Hematopoietic multipotent progenitor cell treated with erythropoietin and hydrocortisone succinate and interleukin-3 and kit ligand, for 17 days (in vitro differentiated cells): ENCODE measurements at regions not wholly inside any gene's neighbourhood (a gene's known extent, or its start where the extent isn't known, plus 50 kb on each side); places are given as distances from the start of the nearest gene placed in this dataset.
"Not testable (repeated sequence)": the region's sequence is repeated elsewhere in the genome, so short reads cannot be mapped to it uniquely, and the experiment has no call there.

ENCODE experiments used
- DNase-seq: peaks from one replicate; pipeline ENCODE4 v3.0.0-alpha.2; 2015; ENCODE audit warnings: low spot score

DNA sequence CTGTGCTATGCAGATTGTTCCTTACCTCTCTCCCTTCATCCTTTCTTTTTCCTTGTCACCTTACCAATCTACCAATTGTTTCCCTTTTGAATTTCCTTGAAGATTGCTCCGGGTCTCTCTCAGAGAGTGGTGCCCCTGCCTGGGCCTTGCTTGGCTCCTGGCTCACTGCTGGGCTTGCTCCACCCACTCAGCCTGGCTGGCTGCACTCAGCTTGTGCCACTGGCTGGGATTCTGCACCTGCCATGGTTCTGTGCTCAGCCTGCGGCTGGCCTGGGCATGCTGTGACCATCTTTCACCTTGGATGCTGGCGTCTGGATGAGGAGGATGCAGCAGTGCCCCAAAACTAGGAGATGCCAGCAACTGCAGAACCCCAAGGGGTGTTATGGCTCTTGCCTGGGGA is 463.9 kb upstream of the CXADR start:
- DNase-seq = no peak

DNA sequence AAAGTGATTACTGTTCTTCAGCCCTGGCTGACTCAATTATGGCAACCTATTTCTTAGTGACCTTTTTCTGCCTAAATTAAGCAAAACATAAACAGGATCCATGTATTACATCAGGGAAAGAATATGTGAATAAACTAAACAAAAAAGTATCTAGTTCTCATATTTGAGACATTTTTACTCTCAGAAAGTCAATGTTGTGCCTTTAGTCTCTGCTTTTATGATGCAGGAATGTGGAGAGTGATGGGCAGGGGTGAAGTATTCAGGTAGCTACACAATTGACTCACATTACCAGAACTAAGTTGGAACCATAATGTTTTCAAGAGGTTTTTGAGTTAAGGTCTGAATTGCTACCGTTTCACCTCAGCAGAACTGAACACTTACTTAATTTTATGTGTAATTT is 462.7 kb upstream of the CXADR start:
- no peak for DNase-seq

DNA sequence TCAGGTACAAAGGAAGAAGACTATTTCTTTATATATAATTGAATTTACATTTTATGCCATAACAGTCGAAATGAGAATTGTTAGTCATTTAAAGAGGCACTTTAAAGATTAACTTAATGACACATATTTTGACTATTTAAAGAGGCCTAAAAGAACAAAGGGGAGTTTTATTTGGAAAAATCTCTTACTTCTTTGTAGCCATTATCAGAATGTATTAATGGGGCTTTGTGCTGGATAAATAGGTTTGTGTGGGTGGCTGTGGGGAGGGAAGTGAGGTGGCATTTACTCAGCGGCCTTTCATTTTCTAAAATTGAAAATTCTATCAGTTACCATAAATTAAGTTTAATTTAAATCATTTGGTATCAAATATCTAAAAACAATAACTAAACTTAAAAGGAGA is 462.2 kb upstream of the CXADR start:
- no peak for DNase-seq

DNA sequence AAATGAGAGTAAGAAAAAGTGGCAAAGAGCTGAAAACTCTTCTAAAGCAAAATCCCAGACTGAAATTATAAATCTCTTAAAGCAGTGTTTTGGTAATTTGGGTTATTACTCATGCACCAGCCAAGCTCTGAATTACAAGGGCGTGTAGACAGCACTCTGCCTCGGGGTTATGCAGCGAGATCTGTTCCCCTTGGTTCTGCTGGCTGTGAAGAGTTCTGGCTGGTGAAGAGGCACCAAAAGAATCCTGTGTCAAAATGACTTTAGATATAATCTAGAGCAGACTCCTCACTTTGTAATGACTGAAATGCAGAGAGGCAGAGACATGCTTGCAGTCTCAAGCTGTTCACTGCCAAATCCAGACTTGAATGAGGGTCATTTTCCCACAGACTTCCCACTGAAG is 461.8 kb upstream of the CXADR start:
- DNase-seq = no peak

DNA sequence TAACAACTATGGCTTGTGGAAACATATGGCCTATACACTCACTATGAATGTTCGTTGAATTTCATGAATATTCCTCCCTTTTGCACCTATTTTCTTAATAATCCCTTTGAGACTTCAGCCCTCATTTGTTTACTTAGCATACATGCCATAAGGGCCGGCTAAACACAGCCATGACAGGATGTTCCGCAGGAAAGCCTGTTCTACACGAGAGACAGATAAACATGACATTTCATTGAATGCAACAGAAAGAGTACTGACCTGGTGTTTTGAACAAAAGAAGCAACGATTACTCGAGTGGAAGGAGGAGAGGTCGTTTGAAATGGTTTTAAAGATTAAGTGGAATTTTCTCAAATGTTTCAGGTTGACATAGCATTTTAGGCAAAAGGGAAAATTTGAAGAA is 459.5 kb upstream of the CXADR start:
- no peak for DNase-seq

DNA sequence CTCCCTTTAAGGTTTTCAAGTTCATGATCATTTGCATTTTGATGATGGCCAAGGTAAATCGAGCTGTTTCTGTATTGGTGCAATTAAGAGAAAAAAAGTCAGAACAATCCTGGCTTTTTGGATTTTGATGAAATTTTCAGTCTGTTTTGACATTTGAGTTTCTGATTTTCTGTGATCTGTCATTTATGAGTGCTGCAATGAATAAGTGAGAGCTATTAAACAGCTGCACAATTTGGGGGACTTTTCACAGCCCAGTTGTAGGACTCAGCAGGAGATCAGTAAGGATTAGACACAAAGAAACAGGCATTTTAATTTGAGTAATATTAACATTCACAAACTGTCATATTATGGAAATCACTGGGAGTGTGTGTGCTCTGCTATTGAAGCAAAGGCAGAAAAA is 452.9 kb upstream of the CXADR start:
- no peak for DNase-seq

DNA sequence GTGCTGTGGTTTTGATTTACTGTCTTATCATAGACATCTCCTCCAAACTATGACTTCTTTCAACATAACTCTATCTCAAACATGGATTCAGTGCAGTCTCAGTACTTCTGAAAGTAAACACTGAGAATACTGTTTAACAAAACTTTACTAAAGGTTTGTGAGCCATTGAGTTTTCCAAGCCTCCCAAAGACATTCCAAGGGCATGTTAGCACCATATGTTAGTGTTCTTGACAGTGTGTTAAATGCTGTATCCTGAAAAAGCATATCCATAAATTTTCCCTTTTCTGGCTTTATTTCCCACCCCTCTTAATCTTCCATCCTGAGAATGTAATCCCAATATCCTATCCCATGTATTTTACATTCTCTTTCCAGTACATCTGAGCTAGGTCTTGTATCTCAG is 446.8 kb upstream of the CXADR start:
- DNase-seq = no peak

DNA sequence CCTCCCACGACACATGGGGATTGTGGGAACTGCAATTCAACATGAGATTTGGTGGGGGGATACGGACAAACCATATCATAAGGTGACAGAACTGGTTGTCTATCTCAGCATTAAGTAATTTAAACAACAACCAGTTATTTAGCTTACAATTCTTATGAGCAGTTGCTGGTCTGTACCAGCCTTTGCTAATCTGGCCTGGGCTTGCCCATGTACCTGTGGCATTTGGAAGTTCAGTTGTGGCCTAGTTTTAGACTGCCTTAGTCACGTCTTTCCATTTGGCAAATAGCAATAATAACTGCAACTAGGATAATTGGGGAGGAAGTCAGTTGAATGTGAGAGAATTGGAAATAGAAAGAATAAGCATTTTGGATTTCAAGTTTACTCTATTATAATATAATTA is 441.8 kb upstream of the CXADR start:
- DNase-seq = no peak

DNA sequence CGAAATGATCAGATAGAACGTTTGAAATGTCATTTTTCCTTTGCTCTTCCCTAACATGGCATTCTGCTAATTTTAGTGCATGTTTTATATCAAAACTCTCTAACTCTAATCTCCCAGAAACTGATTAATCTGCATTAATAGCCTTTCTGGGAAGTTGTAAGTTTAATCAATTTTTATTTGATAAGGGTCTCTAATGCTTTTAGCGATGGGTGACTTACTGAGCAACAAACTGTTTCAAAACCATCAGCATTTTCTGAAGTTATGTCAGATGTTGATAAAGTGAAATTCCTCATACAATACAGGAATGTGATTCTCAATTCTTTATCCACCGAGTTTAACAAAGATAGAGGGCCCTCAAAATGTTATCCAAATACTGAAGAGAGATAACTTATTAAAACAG is 431.6 kb upstream of the CXADR start:
- no peak for DNase-seq

DNA sequence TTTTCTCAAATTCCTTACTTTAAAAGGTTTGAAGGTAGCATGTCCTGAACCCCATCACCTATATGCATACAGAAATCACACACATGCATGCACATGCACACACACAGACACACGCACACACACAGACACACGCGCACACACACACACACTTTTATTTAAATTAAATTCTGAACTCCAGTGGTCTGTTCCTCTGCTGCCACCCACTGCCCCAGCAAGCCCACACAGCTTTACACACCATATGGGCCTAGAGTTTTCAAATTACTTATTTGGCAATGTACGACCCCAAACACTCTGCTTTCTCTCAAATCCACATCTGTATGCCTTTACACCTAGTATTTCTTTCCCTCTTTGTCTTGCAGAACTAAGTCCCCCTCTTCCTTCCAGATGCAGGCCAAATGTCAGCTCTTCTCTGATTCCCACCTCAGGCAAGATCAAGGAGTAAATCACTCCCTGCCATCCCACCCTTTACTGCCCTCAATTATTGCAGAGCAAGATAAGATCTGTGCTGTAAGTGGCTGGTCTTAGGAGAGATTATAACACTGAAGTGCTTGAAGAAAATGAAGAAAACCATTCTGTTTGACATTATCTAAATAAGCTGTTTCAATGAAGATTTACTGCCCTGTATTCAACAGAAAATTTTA is 429.9 kb upstream of the CXADR start:
- no peak for DNase-seq

DNA sequence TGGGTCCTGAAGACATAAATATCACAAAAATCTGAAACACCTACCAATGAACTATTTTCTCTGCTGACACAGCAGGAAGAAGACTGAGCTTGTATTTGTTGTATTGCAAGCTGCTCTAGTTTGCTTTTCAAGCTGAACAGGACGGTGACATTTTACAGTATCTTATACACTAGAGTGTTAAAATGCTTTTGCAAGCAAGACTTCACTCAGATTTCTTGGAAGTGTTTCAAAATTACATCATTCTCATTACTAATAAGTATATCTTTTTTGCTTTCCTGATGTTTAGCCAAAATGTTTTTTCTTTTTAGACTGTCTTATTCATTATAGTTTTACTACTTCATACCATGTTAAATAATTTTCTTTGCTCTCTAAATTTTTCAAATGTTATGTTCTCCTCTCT is 427.1 kb upstream of the CXADR start:
- no peak for DNase-seq

DNA sequence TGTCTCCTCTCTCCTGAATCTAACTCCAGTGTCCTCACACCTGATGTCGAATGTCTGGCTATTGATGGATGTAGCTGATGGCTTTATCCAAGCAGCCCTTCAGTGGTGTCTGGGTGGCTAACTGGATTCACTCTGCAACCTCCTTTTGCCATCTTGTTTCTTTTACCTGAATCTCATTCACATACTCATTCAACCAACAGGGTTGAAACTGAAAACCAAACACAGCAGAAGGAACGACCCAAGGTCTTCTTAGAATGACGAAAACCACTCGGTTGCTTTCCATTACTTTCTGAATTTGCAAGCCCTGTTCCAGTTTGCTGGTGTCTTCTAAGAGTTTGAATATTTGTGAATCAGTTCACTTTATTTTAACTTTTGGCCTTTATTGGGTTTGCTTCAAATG is 424.3 kb upstream of the CXADR start:
- no peak for DNase-seq

DNA sequence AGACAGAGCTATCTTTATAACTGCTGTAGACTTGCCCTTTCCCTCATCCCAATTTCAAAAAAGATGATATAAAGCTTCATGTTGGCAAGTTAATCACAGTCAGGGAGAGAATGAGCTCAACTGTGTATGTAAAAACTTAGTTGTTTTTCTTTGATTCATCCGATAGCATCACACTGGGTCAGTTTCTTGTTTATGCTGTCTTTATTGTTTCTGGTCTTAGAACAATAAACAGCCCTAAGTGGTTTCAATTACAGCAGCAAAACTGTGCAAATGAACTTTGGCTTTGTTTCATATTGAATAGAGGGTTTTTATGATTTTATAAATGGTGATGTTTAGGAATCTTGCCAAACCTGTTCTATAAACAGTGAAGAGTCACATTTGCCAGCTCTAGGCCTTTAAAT is 423.8 kb upstream of the CXADR start:
- DNase-seq = no peak

DNA sequence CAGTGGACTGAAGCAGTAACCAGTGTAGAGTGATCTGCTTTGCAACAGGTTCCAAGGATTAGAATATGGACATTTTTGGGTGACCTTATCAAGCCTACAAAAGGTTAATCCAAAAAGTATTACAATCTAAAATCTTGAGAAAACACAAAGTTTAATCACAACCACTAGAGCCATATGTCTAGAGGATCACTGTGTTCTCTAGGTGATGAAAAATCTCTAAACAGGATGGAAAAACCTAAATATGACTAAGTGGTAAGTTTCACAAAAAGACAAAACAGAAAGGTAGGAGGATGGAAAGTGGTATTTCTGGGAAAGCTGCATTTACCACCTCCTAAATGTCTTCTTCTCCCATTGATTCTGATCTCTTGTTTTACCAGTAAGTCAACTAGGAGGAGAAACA is 411.1 kb upstream of the CXADR start:
- DNase-seq = no peak

DNA sequence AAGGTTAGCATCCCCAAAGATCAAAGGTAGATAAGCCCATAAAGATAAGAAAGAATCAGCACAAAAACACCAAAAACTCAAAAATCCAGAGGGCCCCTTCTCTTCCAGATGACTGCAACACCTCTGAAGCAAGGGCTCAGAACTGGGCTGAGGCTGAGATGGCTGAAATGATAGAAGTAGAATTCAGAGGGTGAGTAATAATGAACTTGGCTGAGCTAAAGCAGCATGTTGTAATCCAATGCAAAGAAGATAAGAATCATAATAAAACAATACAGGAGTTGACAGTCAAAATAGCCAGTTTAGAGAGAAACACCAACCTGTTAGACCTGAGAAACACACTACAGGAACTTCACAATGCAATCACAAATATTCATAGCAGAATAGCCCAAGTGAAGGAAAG is 406.9 kb upstream of the CXADR start:
- no peak for DNase-seq

DNA sequence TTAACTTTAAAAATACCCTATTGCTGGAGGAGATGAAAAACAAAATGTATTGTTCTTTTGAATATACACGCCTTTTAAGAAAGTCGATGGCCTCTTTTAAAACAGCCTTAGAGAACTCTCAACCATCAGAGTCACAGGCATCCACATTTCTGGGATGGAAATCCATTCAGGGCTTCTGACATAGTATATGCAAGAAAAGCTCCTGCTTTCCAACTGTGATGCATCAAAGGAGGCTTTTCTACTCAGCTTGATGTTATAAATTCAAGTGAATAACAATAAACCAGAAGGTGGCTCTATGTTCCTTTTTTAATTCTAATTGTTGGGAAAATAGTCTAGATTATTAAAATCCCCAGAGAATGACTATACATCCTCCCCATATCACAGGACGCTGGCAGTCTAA is 398.8 kb upstream of the CXADR start:
- no peak for DNase-seq

DNA sequence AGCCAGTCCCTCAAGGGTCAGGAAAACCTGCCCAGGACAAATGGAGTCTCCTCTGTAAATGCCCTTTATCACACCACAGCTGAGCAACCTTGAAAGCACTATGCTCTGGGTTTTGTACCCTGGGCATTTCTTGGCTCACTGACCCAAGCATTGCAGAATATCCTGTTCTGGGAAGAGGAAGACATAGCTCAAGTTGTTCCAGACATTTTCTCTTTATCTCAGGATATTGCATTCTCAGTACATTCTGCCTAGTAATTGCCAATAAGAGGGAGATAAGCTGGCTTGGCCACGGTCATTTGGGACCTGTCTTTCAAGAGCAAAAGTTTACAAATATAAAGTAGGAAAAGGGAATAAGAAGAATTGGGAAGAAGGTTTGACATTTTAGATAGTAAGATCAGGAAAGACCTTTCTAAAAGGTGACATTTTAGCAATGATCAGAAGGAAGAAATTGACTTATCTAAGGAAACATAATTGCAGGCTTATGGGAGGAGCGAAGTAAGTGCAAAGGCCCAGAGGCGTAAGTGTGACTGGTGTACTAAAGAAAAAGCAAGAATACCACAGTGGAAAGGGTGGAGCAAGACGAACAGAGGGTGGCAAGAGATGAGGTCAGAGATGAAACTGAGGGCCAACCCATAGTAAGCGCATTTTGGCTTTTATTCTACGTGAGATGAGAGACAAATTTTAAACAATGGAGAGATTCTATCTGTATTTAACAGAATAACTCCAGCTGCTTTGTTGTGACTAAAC is 394.0 kb upstream of the CXADR start:
- no peak for DNase-seq

DNA sequence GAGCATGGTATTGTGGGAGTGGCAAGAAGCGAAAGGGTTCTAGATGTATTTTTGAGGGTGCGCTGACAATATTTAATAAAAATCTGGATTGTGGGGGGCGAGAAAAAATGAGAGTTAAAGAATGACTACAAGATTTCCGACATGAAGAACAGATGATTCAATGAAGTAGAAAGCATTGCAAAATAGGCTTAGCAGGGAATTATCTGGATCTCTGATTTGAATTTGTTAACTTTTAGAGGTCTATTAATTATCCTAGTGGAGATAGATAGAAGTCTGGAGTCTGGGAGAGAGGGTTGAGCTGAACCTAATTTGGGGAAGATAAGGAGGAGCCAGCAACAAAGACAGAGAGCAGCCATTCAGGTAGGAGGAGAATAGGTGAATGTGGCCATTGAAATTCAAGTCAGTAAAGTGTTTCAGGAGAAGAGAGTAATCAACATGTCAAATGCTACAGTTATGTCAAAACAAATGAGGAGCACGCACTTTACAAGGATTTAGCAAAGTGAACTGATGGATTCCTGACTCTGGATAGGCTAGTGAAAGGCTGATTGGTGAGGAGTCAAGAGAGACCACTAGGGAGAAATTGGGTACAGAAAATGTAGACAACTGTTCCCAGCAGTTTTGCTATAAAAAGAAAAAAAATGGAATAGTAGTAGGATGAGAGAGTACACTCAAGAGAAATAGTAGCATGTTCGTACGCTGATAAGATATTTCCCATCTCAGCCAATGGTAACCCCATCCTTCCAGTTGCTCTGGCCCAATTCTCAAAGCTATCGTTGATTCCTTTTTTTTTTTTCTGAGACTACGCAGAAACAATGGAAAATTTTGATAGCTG is 393.2 kb upstream of the CXADR start:
- no peak for DNase-seq

DNA sequence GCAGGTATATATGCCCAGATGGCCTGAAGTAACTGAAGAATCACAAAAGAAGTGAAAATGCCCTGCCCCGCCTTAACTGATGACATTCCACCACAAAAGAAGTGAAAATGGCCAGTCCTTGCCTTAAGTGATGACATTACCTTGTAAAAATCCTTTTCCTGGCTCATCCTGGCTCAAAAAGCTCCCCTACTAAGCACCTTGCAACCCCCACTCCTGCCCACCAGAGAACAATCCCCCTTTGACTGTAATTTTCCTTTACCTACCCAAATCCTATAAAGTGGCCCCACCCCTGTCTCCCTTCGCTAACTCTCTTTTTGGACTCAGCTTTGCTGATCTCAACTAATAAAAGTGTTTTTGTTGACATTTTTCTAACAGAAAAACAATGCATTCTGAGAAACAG is 385.4 kb upstream of the CXADR start:
- DNase-seq = not testable (repeated sequence)

DNA sequence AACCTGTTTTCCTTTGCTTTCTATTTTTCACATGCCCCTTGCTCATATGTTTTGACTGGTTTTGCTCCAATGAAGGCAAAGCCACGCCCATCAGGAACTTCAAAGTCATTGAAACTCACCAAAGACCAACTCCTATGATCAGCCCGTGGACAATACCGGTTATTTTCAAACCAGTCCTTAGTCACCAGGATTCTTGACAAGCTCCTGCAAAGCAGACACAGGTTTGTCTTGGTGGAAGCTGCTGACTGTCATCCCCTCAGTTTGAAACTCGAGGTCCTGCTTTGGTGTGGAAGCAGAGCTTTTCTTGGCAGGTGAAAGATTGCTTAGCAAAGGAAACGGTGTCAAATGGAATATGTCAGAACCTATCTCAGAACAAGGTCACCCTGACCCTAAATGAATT is 384.7 kb upstream of the CXADR start:
- no peak for DNase-seq

DNA sequence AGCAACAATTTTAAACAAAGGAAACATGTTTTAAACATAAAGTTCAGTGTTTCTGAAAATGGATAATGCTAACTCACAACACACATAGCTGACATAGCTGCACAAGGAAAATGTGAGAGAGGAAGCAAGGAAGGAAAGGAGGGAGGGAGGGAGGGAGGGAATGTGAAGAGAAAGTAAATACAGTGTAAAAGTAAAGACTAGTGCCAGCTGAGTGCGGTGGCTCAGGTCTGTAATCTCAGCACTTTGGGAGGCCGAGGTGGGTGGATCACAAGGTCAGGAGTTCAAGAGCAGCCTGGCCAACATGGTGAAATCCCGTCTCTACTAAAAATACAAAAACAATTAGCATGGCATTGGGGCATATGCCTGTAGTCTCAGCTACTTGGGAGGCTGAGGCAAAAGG is 373.7 kb upstream of the CXADR start:
- not testable (repeated sequence) for DNase-seq

DNA sequence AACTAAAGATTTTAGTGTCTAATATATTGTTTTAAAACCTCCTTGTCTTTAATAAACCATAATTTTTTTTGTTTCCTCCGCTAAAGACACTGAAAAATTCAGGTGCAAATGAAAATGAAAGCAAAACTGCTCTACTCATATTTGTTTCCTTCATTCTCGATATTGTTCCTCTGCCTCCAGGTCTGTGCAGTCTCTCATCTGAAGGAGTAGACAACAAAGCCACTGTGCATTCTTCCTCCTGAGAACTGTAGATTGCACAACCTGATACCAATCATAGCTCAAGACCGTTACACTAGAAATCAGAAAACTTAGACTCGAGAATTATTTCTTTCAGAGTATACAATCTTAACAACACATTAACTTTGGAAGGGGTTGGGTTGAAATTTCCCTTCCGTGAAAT is 373.1 kb upstream of the CXADR start:
- DNase-seq = no peak

DNA sequence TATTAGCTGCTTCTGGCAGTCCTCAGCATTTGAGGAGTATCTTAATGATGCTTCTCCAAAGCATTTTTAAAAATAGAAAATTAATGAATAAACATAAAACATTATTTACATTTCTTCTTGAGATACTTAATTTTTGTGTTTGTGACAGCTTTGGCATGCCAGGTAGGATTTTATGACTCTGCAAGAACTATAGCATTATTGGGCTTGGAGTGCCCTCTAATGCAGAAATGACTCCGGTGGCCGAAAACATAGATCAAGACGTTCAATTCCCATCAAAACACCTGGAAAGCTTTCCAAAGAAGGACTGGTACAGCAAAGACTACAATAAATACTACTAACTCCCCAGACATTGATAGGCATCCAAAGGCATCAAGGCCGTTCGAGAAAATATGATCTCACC is 366.4 kb upstream of the CXADR start:
- no peak for DNase-seq
